Activated CD4-positive, CD25-positive, alpha-beta regulatory T cell treated with anti-CD3 and anti-CD28 coated beads, Interleukin-2, amount 50 U/mL, for 24 hours (primary cell): ENCODE measurements at regions not wholly inside any gene's neighbourhood (a gene's known extent, or its start where the extent isn't known, plus 50 kb on each side); places are given as distances from the start of the nearest gene placed in this dataset.
"Not testable (repeated sequence)": the region's sequence is repeated elsewhere in the genome, so short reads cannot be mapped to it uniquely, and the experiment has no call there.

Experiments used
- ATAC-seq, 2 donors: fragments of 150-1000 bp; cut with Tn5 transposase; one replicate each; pipeline ENCODE4 v1.10.0; 2021; ENCODE audit warnings: mild to moderate bottlenecking in 1 of 2, moderate library complexity in 1 of 2

GRCh38 chr1:25131794-25132193 lies 100.5 kb downstream of the SYF2 start:
- ATAC-seq: no peak

GRCh38 chr1:25130895-25131294 lies 101.4 kb downstream of the SYF2 start:
- ATAC-seq: no peak

GRCh38 chr1:25129380-25129779 lies 102.9 kb downstream of the SYF2 start:
- no peak for ATAC-seq

- no peak for ATAC-seq
Measured at GRCh38 chr1:25128121-25128621, 104.1 kb downstream of the SYF2 start.

GRCh38 chr1:25126562-25126961 lies 105.7 kb downstream of the SYF2 start:
- ATAC-seq: no peak

- ATAC-seq: peak; percentile 46 to 70
Measured at GRCh38 chr1:25123551-25123950, 108.8 kb downstream of the SYF2 start.

- ATAC-seq: no peak
Measured at GRCh38 chr1:25122747-25123146, 109.6 kb downstream of the SYF2 start.

- no peak for ATAC-seq
Measured at GRCh38 chr1:25120281-25120680, 112.0 kb downstream of the SYF2 start.

GRCh38 chr1:25118546-25118945 lies 113.8 kb downstream of the SYF2 start:
- ATAC-seq: peak in 1 of 2 donors; percentile 32

GRCh38 chr1:25117233-25117823 lies 115.0 kb downstream of the SYF2 start:
- ATAC-seq: peak in 1 of 2 donors; percentile 45

GRCh38 chr1:25116832-25117231 lies 115.5 kb downstream of the SYF2 start:
- no peak for ATAC-seq

GRCh38 chr1:25116117-25116516 lies 116.2 kb downstream of the SYF2 start:
- not testable (repeated sequence) for ATAC-seq

- no peak for ATAC-seq
Measured at GRCh38 chr1:25113731-25114130, 118.6 kb downstream of the SYF2 start.

GRCh38 chr1:25113086-25113485 lies 119.2 kb downstream of the SYF2 start:
- ATAC-seq: no peak

GRCh38 chr1:25112400-25112799 lies 119.9 kb downstream of the SYF2 start:
- ATAC-seq: no peak

GRCh38 chr1:25111706-25112105 lies 120.6 kb downstream of the SYF2 start:
- ATAC-seq: no peak

GRCh38 chr1:25110485-25110884 lies 121.8 kb downstream of the SYF2 start:
- no peak for ATAC-seq

- no peak for ATAC-seq
Measured at GRCh38 chr1:25110036-25110435, 122.3 kb downstream of the SYF2 start.

- no peak for ATAC-seq
Measured at GRCh38 chr1:25109531-25109951, 122.8 kb downstream of the SYF2 start.

GRCh38 chr1:25107643-25108010 lies 124.7 kb downstream of the SYF2 start:
- ATAC-seq: no peak

GRCh38 chr1:25106976-25107642 lies 125.2 kb downstream of the SYF2 start:
- ATAC-seq: no peak

- no peak for ATAC-seq
Measured at GRCh38 chr1:25106352-25106751, 126.0 kb downstream of the SYF2 start.

- no peak for ATAC-seq
Measured at GRCh38 chr1:25105836-25106235, 126.5 kb downstream of the SYF2 start.

- no peak for ATAC-seq
Measured at GRCh38 chr1:25104932-25105561, 127.3 kb downstream of the SYF2 start.
